ENCODE measurements at regions not wholly inside any gene's neighbourhood (a gene's known extent, or its start where the extent isn't known, plus 50 kb on each side); places are given as distances from the start of the nearest gene placed in this dataset.
"Not testable (repeated sequence)": the region's sequence is repeated elsewhere in the genome, so short reads cannot be mapped to it uniquely, and the experiment has no call there.

DNA sequence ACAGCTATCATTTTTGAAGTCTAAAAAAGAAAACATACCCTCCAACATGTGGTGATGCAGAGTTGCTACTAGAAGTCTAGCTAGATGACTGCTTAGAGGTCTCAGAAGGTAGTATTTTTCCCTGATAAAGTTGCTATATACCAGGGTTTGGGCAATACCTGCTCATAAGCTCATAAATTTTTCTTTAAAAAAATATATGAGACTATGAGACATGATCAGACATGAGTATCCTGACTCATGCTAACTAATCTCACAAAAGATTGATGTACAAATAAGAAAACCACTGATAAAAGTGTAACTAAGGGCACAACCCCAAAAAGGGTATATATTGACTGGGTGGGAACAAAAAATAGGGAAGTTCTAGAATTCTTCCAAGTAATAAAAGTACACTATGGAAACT, 740.9 kb downstream of the METTL15 start:
- DNase-seq: no peak

DNA sequence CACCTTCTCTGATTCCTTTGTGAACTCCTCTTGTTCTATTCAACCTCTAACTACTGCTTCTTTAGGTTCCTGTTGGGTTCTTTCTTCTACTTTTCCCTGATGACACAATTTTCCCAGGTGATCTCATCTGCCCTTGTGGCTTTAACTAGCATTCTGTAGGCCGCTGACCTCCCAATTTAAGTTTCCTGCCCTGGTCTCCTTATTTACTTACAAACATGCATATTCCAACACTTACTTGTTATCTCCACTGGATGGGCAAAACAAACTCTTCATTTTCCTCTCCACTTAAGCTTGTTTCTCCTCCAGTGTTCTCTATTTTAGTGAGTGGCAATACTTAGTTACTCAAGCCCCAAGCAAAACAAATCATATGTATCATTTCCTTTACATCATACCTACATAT, 734.5 kb downstream of the METTL15 start:
- no peak for DNase-seq

- no peak for DNase-seq
Observed at GRCh38 chr11:28838741-28839140, 730.6 kb downstream of the METTL15 start.

DNA sequence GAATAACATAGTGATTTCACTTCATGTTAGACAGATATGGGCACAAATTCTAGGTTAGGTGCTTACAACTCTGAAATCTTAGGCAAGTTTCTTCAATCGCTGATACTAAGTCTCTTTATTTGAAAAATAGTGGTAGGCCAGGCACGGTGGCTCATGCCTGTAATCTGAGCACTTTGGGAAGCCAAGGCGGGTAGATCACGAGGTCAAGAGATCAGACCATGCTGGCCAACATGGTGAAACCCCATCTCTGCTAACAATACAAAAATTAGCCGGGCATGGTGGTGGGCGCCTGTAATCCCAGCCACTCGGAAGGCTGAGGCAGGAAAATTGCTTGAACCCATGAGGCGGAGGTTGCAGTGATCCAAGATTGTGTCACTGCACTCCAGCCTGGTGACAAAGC, 729.4 kb downstream of the METTL15 start:
- no peak for DNase-seq

DNA sequence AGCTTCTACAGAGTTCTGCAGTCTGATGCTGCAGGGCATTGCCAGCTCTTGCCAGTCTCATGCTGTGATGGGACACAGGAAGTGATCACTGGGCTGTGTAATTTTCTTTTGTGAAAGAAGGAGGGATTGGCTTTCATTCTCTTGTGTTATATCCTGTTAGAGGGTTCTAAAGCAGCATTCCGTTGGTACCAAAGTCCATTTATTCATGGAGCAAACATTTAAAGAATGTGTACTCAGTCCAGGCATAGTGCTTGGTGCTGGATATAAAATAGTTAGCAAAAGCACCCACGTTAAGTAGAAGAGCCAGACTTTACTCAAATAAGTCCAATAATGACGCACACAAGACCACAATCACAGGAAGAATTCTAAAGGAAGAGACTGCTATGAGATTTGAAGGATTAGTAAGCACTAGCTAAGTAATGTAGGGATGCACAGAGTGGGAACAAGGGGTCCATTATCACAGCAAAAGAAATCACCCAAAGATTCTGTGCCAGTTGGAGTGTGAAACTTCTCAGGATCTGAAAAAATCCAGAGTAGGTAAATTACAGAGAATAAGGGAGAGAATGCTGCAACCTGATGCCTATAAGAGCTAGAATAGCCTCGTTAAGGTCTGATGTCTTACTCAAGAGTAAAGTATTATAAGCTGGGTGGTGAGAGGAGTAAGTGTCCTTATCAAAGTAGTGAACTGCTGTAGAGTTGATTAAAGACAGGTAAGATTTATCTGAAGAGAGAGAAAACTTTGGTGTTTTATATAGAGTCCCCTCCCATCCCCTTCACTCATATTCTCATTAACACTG, 728.3 kb downstream of the METTL15 start:
- DNase-seq: no peak

GRCh38 chr11:28835790-28836189, 727.6 kb downstream of the METTL15 start:
- DNase-seq: no peak

DNA sequence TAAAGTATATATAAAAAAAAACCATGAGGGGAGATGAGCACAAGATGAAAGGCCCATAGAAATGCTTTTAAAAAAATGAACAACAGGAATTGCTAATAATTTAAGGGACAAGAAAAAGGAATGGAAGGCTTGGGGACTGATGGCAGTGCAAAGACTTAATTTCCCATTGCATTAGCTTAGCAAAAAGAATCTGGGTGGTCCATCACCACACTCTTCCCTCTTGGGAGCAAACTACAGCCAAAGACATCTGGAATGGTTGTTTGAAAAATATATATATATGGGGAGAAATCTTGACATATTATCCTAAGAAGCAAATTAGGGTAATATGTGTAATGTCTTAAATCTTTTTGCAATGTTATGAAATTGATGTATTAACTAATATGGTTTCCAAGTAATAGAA, 727.1 kb downstream of the METTL15 start:
- no peak for DNase-seq

GRCh38 chr11:28834877-28835276, 726.7 kb downstream of the METTL15 start:
- DNase-seq: no peak

DNA sequence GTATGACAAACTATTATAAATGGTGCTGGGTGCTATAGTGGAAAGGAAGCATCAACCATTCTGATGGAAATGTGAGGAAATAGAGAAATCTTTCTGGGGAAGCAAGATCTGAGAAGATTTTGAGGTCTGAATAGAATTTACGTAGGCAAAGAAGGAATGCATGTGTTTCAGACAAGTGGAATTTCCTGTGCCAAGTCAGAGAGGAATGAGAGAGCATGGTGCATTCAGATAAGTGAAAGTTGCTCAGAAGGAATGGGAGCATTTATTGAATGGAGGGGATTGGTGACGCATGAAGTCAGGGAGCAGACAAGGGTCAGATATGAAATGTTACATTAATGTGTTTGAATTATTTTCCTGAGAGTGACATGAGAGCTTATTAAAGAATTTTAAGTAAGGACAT, 725.5 kb downstream of the METTL15 start:
- no peak for DNase-seq

- DNase-seq: no peak
Observed at GRCh38 chr11:28833169-28833568, 725.0 kb downstream of the METTL15 start.

- no peak for DNase-seq
Observed at GRCh38 chr11:28826807-28827206, 718.6 kb downstream of the METTL15 start.

- no peak for DNase-seq
Observed at GRCh38 chr11:28822576-28822975, 714.4 kb downstream of the METTL15 start.

- no peak for DNase-seq
Observed at GRCh38 chr11:28820296-28820989, 712.3 kb downstream of the METTL15 start.

GRCh38 chr11:28819741-28820140, 711.6 kb downstream of the METTL15 start:
- no peak for DNase-seq

- DNase-seq: no peak
Observed at GRCh38 chr11:28815110-28815509, 706.9 kb downstream of the METTL15 start.

DNA sequence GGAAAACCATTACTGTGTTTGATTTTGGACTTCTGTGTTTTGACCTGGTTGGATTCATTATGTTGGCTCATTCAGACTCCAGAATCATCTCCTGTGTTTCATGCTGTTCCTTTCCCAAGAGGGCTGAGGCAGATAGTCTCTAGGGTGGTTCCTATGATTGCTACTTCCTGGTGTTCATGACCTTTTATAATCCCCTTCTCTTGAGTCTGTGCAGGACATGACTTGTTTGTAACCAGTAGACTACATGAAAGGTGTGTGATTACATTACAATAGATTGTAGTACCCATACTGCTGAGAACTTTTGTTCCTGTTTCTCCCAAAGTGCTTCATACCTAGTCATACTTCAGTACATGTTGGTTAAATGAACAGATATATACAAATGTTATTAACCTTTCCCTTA, 700.6 kb downstream of the METTL15 start:
- no peak for DNase-seq

DNA sequence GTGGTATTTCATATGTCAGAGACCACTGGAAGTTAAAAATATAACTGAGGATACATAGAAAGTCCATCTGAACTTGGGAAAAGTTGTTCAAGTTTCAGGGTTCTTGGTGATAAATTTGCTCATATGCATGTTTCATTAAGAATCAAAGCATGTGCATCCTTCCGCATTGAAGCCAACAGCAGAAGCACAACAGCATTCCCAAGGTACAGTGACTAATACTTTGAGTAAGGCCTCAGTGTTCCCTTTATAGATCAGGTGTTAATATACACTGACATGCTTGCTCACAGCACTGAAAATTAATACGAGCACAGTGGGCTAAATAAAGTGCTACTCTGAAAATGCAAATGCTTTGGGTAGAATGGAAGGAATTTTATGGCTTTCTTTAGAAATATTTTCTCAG, 691.1 kb downstream of the METTL15 start:
- DNase-seq: no peak

- DNase-seq: no peak
Observed at GRCh38 chr11:28798286-28798685, 690.1 kb downstream of the METTL15 start.

- DNase-seq: no peak
Observed at GRCh38 chr11:28797536-28797935, 689.3 kb downstream of the METTL15 start.

DNA sequence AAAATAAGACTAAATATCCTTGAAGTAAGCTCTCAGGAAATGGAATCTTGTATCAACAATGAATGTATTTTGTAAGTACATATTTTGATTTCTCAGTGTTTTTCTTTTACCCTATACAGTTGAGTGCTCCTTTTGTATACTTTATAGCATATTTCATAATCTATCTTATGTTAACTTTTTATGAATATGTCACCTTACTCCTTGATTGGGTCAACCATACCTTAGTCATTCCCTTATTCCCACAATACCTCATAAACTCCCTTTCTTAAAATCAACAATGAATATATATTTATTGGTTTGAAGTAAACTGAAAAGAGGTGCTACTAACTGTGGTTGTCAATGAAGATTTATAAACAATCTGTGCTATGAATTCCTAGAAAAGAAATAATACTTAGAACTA, 686.2 kb downstream of the METTL15 start:
- no peak for DNase-seq

DNA sequence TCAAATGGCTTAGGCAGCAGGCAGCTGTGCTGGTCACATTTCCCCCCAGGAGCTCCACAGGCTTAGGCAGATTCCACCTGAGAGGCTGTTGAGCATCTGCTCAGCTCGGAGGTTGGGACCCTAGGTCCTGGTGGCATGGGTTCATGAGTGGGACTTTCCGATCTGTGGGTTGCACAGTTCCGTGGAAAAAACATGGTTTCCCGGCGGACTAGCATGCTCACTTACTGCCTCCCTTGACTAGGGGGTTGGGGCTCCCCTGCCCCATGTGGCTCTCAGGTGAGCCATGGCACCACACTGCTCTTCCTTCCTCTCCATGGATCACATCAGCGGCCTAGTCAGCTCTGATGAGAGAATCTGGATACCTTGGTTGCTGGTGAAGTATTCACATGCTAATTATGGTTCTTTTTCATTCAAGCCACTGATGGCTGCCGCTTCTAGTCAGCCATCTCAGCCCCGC, 685.1 kb downstream of the METTL15 start:
- DNase-seq: no peak

DNA sequence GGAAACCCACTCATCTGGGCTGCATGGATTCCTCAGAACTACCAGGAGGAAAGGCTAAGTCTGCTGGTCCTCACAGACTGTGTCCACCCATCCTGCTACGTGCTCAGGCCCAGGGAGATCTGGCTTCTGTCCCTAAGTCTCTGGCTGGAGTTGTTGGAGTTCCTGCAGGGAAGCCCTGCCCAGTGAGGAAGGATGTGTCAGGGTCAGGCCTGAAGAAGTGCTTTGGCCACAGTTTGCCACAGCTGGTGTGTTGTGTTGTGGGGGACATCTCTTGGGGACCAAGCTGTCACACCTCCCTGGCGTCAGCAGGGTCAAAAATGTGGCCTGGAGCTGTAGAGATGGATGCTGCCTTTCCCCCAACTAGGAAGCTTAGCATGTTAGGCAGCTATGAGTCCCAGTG, 684.7 kb downstream of the METTL15 start:
- no peak for DNase-seq

GRCh38 chr11:28787897-28788296, 679.7 kb downstream of the METTL15 start:
- DNase-seq: not testable (repeated sequence)

DNA sequence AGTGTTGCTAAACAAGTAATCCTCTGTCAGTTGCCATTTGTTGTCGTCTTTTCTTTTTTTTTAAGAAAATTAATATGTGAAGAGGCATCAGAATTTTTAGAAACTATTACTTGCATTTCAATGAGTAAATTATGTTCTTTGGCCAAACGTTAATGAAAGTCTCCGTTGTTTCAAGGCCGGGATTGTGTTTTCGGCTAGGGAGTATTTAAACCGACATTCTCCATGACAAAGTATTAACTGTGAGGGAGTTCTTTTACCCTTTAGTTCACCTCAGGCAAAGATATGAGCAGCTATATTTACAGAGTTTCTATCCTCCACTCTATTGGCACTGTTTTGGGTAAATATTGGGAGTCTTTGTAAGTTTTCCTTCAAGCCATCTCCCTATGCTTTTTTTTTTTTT, 668.9 kb downstream of the METTL15 start:
- no peak for DNase-seq

- no peak for DNase-seq
Observed at GRCh38 chr11:28773606-28774005, 665.4 kb downstream of the METTL15 start.

Data from NCI-H1436 treated with DMSO at 0.1 percent for 48 hours (cell line).